PC-3 (cell line): ENCODE measurements at regions not wholly inside any gene's neighbourhood (a gene's known extent, or its start where the extent isn't known, plus 50 kb on each side); places are given as distances from the start of the nearest gene placed in this dataset.
"Not testable (repeated sequence)": the region's sequence is repeated elsewhere in the genome, so short reads cannot be mapped to it uniquely, and the experiment has no call there.

ENCODE experiments used
- CTCF ChIP-seq: fragments of 300-600 bp; sonication (generic); conservative IDR thresholded peaks from 2 replicates; pipeline ENCODE4 v1.5.1; 2017; ENCODE audit warnings: antibody characterized with exemption, low read depth, mild to moderate bottlenecking, low read length
- EZH2phosphoT487 ChIP-seq: fragments of 300-600 bp; sonication (generic); IDR thresholded peaks from 2 replicates; pipeline ENCODE4 v1.6.1; 2018; ENCODE audit warnings: mild to moderate bottlenecking, antibody characterized with exemption, low read length, borderline replicate concordance

DNA sequence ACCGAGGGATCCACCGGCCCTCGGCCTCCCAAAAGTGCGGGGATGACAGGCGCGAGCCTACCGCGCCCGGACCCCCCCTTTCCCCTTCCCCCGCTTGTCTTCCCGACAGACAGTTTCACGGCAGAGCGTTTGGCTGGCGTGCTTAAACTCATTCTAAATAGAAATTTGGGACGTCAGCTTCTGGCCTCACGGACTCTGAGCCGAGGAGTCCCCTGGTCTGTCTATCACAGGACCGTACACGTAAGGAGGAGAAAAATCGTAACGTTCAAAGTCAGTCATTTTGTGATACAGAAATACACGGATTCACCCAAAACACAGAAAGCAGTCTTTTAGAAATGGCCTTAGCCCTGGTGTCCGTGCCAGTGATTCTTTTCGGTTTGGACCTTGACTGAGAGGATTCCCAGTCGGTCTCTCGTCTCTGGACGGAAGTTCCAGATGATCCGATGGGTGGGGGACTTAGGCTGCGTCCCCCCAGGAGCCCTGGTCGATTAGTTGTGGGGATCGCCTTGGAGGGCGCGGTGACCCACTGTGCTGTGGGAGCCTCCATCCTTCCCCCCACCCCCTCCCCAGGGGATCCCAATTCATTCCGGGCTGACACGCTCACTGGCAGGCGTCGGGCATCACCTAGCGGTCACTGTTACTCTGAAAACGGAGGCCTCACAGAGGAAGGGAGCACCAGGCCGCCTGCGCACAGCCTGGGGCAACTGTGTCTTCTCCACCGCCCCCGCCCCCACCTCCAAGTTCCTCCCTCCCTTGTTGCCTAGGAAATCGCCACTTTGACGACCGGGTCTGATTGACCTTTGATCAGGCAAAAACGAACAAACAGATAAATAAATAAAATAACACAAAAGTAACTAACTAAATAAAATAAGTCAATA is 2093.4 kb upstream of the TPTE start:
- not testable (repeated sequence) for TF ChIP-seq CTCF, EZH2phosphoT487
